ENCODE measurements at regions not wholly inside any gene's neighbourhood (a gene's known extent, or its start where the extent isn't known, plus 50 kb on each side); places are given as distances from the start of the nearest gene placed in this dataset.
"Not testable (repeated sequence)": the region's sequence is repeated elsewhere in the genome, so short reads cannot be mapped to it uniquely, and the experiment has no call there.

DNA sequence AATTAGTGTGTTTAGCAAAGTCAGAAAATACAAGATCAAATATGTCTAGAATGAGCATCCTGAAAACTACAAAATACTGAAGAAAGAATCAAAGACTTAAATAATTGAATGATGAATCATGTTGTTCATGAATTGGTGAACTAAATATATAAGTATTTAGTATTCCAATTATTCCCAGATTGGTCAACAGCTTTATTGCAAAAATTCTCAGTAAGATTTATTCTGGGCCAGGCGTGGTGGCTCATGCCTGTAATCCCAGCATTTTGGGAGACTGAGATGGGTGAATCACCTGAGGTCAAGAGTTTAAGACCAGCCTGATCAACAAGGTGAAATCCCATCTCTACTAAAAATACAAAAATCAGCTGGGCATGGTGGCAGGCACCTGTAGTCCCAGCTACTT is 250.0 kb upstream of the NECTIN3 start:
- DNase-seq (ENCODE audit: low read depth in 4 of 4, low spot score in 3 of 4), result no peak

GRCh38 chr3:110822971-110823370 is 248.6 kb upstream of the NECTIN3 start:
- DNase-seq (ENCODE audit: low read depth in 4 of 4, low spot score in 3 of 4), result no peak

- DNase-seq (ENCODE audit: low read depth in 4 of 4, low spot score in 3 of 4), result no peak
These were observed 224.6 kb upstream of the NECTIN3 start for GRCh38 chr3:110846971-110847370.

- DNase-seq (ENCODE audit: low read depth in 4 of 4, low spot score in 3 of 4), result no peak
These were observed 222.6 kb upstream of the NECTIN3 start for GRCh38 chr3:110849064-110849463.

GRCh38 chr3:110851736-110852135 is 219.9 kb upstream of the NECTIN3 start:
- DNase-seq (ENCODE audit: low read depth in 4 of 4, low spot score in 3 of 4), result no peak

DNA sequence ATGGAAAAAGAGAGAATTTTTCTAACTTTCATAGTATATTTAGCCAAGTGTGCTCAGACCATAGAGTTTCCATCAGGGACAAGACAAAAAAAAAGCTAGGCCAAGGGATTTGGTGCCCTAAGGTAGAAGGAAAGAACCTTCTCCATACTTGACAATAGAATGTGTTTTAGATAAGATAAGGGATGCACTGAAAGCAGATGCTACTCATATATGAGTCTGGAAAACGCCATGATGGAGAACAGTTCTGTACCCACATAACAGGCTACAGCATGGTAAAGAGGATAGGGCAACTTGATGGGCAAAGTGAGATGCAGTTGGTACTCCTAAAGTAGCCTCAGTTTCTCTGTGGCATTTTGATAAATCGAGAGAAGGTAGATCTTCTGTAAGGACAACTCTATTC is 216.4 kb upstream of the NECTIN3 start:
- DNase-seq (ENCODE audit: low read depth in 4 of 4, low spot score in 3 of 4), result no peak

- DNase-seq (ENCODE audit: low read depth in 4 of 4, low spot score in 3 of 4), result no peak
These were observed 214.7 kb upstream of the NECTIN3 start for GRCh38 chr3:110856916-110857315.

GRCh38 chr3:110858549-110858948 is 213.1 kb upstream of the NECTIN3 start:
- no peak for DNase-seq (ENCODE audit: low read depth in 4 of 4, low spot score in 3 of 4)

- no peak for DNase-seq (ENCODE audit: low read depth in 4 of 4, low spot score in 3 of 4)
These were observed 212.3 kb upstream of the NECTIN3 start for GRCh38 chr3:110859336-110859735.

DNA sequence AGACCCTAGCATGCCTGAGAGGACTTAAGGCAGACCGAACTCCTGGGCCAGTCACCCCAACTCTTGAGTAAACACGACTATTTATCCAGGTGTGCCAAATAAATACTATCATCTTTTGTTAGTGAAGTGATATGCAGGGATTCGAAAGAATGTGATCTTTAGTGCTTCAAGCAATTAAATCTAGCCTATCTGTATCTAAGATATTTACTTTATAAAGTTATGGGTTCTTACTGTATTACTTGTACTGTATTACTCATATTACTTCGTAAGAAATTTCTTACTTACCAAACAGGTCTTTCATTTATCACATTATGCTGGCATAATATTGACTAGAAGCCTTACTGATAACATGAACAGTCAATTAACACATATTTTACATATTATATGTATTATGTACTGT is 211.6 kb upstream of the NECTIN3 start:
- no peak for DNase-seq (ENCODE audit: low read depth in 4 of 4, low spot score in 3 of 4)

DNA sequence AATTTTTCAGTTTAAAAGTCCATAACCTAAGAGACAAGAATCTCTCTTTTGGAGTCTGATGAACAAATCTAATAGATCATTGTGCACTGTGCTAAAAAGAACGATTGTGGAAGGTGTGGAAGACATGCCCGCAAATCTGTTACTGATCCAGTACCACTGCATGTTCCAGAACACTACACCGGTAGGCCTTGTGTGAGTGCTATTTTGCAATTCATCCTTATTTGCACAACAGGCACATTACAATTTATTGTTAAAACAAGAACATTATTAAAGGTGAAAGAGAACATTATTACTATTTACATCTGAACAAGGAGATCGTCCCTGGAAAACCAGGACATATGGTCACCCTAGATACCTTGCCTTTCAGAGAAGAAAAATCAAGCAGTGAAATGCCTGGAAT is 205.7 kb upstream of the NECTIN3 start:
- DNase-seq (ENCODE audit: low read depth in 4 of 4, low spot score in 3 of 4), result no peak

GRCh38 chr3:110868106-110868505 is 203.5 kb upstream of the NECTIN3 start:
- no peak for DNase-seq (ENCODE audit: low read depth in 4 of 4, low spot score in 3 of 4)

- no peak for DNase-seq (ENCODE audit: low read depth in 4 of 4, low spot score in 3 of 4)
These were observed 201.9 kb upstream of the NECTIN3 start for GRCh38 chr3:110869736-110870135.

GRCh38 chr3:110871869-110872268 is 199.7 kb upstream of the NECTIN3 start:
- no peak for DNase-seq (ENCODE audit: low read depth in 4 of 4, low spot score in 3 of 4)

- DNase-seq (ENCODE audit: low read depth in 4 of 4, low spot score in 3 of 4), result no peak
These were observed 192.9 kb upstream of the NECTIN3 start for GRCh38 chr3:110878692-110879091.

GRCh38 chr3:110881069-110881468 is 190.5 kb upstream of the NECTIN3 start:
- no peak for DNase-seq (ENCODE audit: low read depth in 4 of 4, low spot score in 3 of 4)

DNA sequence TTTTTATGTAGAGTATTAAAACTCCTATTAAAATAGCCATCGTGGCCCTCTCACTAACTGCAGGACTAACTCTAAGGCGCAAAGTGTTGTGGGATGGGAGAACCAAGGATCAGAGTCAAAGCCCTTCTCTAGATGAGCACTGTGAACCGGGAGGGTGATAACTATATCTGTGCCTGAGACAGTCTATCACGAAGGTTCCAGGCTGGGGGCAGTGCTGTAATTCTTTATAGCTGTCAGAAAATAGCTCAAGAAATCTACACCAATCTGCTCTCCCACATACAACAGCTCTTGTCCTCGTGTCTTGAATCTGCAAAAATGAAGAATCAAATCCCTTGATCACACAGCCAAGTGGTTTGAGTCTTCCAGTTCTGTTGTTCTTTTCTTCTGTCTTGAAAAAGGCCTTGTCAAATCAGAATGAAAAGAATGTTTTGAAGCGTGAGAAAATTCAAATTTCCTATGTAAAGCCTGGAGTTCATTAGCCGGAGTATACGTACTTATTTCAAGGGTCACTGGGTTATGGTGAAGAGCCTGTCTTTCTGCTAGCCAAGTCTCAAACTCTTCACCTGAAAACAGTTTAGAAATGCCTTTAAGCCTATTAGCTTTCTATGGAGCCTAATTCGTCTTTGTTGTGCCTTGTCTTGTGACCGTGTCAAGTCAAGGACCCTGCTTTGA is 185.3 kb upstream of the NECTIN3 start:
- no peak for DNase-seq (ENCODE audit: low read depth in 4 of 4, low spot score in 3 of 4)

- DNase-seq (ENCODE audit: low read depth in 4 of 4, low spot score in 3 of 4), result no peak
These were observed 184.4 kb upstream of the NECTIN3 start for GRCh38 chr3:110887176-110887575.

DNA sequence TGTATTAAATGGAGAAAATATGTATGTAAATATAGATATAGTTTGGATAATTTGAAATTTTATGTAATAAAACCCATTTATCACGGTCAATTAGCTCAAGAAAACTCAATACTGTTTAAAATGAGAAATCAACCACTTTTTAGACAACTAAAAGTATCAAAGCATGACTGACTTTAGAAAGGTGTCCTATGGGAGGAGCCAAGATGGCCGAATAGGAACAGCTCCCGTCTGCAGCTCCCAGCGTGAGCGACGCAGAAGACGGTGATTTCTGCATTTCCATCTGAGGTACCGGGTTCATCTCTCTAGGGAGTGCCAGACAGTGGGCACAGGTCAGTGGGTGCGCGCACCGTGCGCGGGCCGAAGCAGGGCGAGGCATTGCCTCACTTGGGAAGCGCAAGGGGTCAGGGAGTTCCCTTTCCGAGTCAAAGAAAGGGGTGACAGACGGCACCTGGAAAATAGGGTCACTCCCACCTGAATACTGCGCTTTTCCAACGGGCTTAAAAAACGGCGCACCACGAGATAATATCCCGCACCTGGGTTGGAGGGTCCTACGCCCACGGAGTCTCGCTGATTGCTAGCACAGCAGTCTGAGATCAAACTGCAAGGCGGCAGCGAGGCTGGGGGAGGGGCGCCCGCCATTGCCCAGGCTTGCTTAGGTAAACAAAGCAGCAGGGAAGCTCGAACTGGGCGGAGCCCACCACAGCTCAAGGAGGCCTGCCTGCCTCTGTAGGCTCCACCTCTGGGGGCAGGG is 182.8 kb upstream of the NECTIN3 start:
- DNase-seq (ENCODE audit: low read depth in 4 of 4, low spot score in 3 of 4), result not testable (repeated sequence)

DNA sequence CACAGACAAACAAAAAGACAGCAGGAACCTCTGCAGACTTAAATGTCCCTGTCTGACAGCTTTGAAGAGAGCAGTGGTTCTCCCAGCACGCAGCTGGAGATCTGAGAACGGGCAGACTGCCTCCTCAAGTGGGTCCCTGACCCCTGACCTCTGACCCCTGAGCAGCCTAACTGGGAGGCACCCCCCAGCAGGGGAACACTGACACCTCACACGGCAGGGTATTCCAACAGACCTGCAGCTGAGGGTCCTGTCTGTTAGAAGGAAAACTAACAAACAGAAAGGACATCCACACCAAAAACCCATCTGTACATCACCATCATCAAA is 182.3 kb upstream of the NECTIN3 start:
- DNase-seq (ENCODE audit: low read depth in 4 of 4, low spot score in 3 of 4), result not testable (repeated sequence)

- DNase-seq (ENCODE audit: low read depth in 4 of 4, low spot score in 3 of 4), result no peak
These were observed 177.0 kb upstream of the NECTIN3 start for GRCh38 chr3:110894574-110894973.

DNA sequence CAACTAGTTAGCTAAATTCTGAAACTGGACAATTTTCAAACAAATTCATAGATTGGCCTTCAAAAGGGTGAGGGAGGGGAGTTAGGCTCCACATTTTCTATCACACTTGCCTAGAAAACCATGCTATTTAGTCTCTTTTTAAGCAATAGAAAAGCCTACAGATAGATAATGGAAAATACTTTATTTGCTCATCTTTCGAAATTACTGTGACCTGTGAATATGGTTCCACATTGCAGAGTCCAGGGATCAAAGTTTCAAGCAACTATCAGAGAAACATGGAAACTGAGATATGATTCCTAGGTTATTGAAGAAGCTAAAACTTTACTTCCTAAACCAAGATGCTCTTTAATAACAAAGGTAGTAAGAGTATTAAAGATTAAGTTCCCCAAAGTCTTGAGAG is 176.6 kb upstream of the NECTIN3 start:
- DNase-seq (ENCODE audit: low read depth in 4 of 4, low spot score in 3 of 4), result no peak

GRCh38 chr3:110897046-110897445 is 174.6 kb upstream of the NECTIN3 start:
- DNase-seq (ENCODE audit: low read depth in 4 of 4, low spot score in 3 of 4), result no peak

Data from left renal pelvis (tissue), 4 donors.